Esophagus squamous epithelium (tissue), 4 donors: ENCODE measurements at regions not wholly inside any gene's neighbourhood (a gene's known extent, or its start where the extent isn't known, plus 50 kb on each side); places are given as distances from the start of the nearest gene placed in this dataset.

ENCODE experiments used
- POLR2A ChIP-seq, 4 donors: fragments of 450-650 bp; IDR thresholded peaks; one replicate each; pipeline ENCODE4 v1.6.1; 2017; ENCODE audit warnings: antibody characterized with exemption in 4 of 4, mild to moderate bottlenecking in 4 of 4, moderate library complexity in 3 of 4
- TF ChIP-seq, protein P1 (sequence below), 6 experiments: fragments of 450-650 bp in 4 of 6; fragments of 200-600 bp in 2 of 6; sonication (generic) in 2 of 6; IDR thresholded peaks; one replicate each; pipeline ENCODE4 v1.5.1; 2016 to 2019; ENCODE audit warnings: antibody characterized with exemption in 6 of 6, mild to moderate bottlenecking in 4 of 6, moderate library complexity in 4 of 6

DNA sequence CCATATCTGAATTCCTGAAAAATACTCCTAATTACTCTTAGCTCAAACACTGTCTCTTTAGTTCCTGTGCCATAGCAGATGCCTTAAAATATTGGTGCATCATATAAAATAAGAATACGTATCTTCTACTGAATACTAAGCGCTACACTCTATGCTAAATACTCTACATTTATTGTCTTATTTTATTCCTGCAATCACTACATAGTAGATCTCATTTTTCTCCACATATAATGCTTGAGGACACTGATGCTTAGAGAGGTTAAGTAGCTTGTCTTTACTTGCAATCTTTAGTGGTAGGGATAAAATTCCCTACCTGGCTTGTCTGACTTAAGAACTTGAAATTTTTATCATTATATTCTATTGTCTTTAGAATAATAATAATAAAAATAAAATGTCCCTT is 137.3 kb upstream of the SETBP1 start:
- TF ChIP-seq, protein P1, sequence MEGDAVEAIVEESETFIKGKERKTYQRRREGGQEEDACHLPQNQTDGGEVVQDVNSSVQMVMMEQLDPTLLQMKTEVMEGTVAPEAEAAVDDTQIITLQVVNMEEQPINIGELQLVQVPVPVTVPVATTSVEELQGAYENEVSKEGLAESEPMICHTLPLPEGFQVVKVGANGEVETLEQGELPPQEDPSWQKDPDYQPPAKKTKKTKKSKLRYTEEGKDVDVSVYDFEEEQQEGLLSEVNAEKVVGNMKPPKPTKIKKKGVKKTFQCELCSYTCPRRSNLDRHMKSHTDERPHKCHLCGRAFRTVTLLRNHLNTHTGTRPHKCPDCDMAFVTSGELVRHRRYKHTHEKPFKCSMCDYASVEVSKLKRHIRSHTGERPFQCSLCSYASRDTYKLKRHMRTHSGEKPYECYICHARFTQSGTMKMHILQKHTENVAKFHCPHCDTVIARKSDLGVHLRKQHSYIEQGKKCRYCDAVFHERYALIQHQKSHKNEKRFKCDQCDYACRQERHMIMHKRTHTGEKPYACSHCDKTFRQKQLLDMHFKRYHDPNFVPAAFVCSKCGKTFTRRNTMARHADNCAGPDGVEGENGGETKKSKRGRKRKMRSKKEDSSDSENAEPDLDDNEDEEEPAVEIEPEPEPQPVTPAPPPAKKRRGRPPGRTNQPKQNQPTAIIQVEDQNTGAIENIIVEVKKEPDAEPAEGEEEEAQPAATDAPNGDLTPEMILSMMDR (IDR thresholded peaks at IDR 0.05): no peak
- TF ChIP-seq POLR2A (IDR thresholded peaks at IDR 0.05): no peak
